A673 (cell line): ENCODE measurements at regions not wholly inside any gene's neighbourhood (a gene's known extent, or its start where the extent isn't known, plus 50 kb on each side); places are given as distances from the start of the nearest gene placed in this dataset.

Experiments
- BruUV-seq: library from RNA; stranded (reverse); fragments of 400-500 nt; replicated peaks from 2 replicates; lab custom pipeline; 2021; lab: Mats Ljungman, UMichigan
- CTCF ChIA-PET: fragments of 300-600 bp; sonication (Branson Sonifier 250); formaldehyde crosslinking; loops from one replicate; lab custom pipeline; 2022; ENCODE audit warnings: antibody characterized with exemption; lab: Charles Lee
- POLR2A ChIA-PET: fragments of 300-600 bp; sonication (Branson Sonifier 250); formaldehyde crosslinking; loops from one replicate; lab custom pipeline; 2022; ENCODE audit warnings: antibody characterized with exemption; ENCODE audit not compliant: low non-redundant PET; lab: Charles Lee
- DNase-seq: peaks from one replicate; pipeline ENCODE4 v3.0.0-alpha.2; 2015; ENCODE audit warnings: low spot score
- H3K27ac ChIP-seq: fragments of 200-600 bp; sonication (generic); 2 replicates; pipeline ENCODE4 v1.5.1; 2016; ENCODE audit warnings: mixed run types, low read depth, mild to moderate bottlenecking, mixed read lengths, antibody characterized with exemption, low read length; ENCODE audit not compliant: poor library complexity, severe bottlenecking
- H3K27me3 ChIP-seq: fragments of 200-600 bp; sonication (generic); replicated peaks from 2 replicates; pipeline ENCODE4 v1.6.1; 2017; ENCODE audit warnings: mixed run types, low read depth, mild to moderate bottlenecking, mixed read lengths, antibody characterized with exemption, low read length; ENCODE audit not compliant: insufficient read depth, poor library complexity
- H3K36me3 ChIP-seq: fragments of 200-600 bp; sonication (generic); 2 replicates; pipeline ENCODE4 v1.6.1; 2016; ENCODE audit warnings: mixed run types, mild to moderate bottlenecking, mixed read lengths, antibody characterized with exemption, low read length; ENCODE audit not compliant: insufficient read depth, poor library complexity, severe bottlenecking
- H3K4me1 ChIP-seq: fragments of 200-600 bp; sonication (generic); 2 replicates; pipeline ENCODE4 v1.6.1; 2017; ENCODE audit warnings: mixed run types, mild to moderate bottlenecking, mixed read lengths, antibody characterized with exemption, low read length; ENCODE audit not compliant: insufficient read depth, poor library complexity, severe bottlenecking
- H3K4me3 ChIP-seq: fragments of 200-600 bp; sonication (generic); 2 replicates; pipeline ENCODE4 v1.5.1; 2016; ENCODE audit warnings: low read depth, mixed run types, mild to moderate bottlenecking, mixed read lengths, low read length; ENCODE audit not compliant: poor library complexity, severe bottlenecking
- H3K9me3 ChIP-seq: fragments of 200-600 bp; sonication (generic); 2 replicates; pipeline ENCODE4 v1.6.1; 2016; ENCODE audit warnings: mixed run types, low read depth, mild to moderate bottlenecking, mixed read lengths, antibody characterized with exemption, low read length; ENCODE audit not compliant: poor library complexity, severe bottlenecking
- CTCF ChIP-seq: fragments of 300-800, 200-600 bp; sonication (generic); conservative IDR thresholded peaks from 2 replicates; pipeline ENCODE4 v1.5.1; 2017; ENCODE audit warnings: low read depth, mild to moderate bottlenecking, antibody characterized with exemption, low read length, moderate library complexity, mixed read lengths
- EZH2 ChIP-seq: fragments of 200-600 bp; sonication (generic); IDR thresholded peaks from 2 replicates; pipeline ENCODE4 v1.6.1; 2017; ENCODE audit warnings: borderline replicate concordance, low read depth, mild to moderate bottlenecking, mixed read lengths, antibody characterized with exemption, low read length; ENCODE audit not compliant: poor library complexity, severe bottlenecking
- intact Hi-C: fragments of 100-400 bp; cut with micrococcal nuclease; formaldehyde crosslinking; loops from one replicate; pipeline ENCODE4 v1.10.0; 2022; ENCODE audit not compliant: unreplicated experiment

- ChIA-PET POLR2A (no interaction called here), CTCF (no interaction called here)
- intact Hi-C loops: no loop called here
- Histone ChIP-seq H3K27ac (no peak overlapping the region), H3K36me3 (no peaks in the 10 kb centered on the region), H3K9me3 (no peaks in the 10 kb centered on the region), H3K4me1 (no peaks in the 10 kb centered on the region), H3K4me3 (no peak overlapping the region), H3K27me3 (no peaks in the 10 kb centered on the region)
- DNase-seq: no peak
- no peak for TF ChIP-seq CTCF
- no peak for TF ChIP-seq EZH2
- no TSS peak for BruUV-seq
Measured at GRCh38 chr6:121765060-121765459, 329.6 kb downstream of the GJA1 start.

GRCh38 chr6:121767211-121767610, 331.8 kb downstream of the GJA1 start:
- BruUV-seq: no TSS peak
- CTCF ChIA-PET: no interaction called here
- intact Hi-C loops: no loop called here

GRCh38 chr6:121770943-121771342, 335.5 kb downstream of the GJA1 start:
- intact Hi-C loops: no loop called here
- BruUV-seq: no TSS peak
- ChIA-PET POLR2A (no interaction called here), CTCF (no interaction called here)
- TF ChIP-seq EZH2 (no peak), CTCF (no peak)
- Histone ChIP-seq H3K4me3 (no peak overlapping the region), H3K4me1 (no peaks in the 10 kb centered on the region), H3K9me3 (no peaks in the 10 kb centered on the region), H3K27me3 (no peaks in the 10 kb centered on the region), H3K36me3 (no peaks in the 10 kb centered on the region), H3K27ac (no peak overlapping the region)
- DNase-seq: no peak

More at GRCh38 chr6:121767211-121767610, 331.8 kb downstream of the GJA1 start:
- DNase-seq: no peak
- POLR2A ChIA-PET: no interaction called here
- H3K4me3 ChIP-seq: no peak overlapping the region
- H3K4me1 ChIP-seq: no peaks in the 10 kb centered on the region
- no peak overlapping the region for H3K27ac ChIP-seq
- H3K9me3 ChIP-seq: no peaks in the 10 kb centered on the region
- no peaks in the 10 kb centered on the region for H3K27me3 ChIP-seq
- H3K36me3 ChIP-seq: no peaks in the 10 kb centered on the region
- TF ChIP-seq EZH2: no peak
- no peak for TF ChIP-seq CTCF
